Activated T-helper 17 cell treated with anti-CD3 and anti-CD28 coated beads, Interleukin-2, amount 50 U/mL, for 72 hours (primary cell): ENCODE measurements at regions not wholly inside any gene's neighbourhood (a gene's known extent, or its start where the extent isn't known, plus 50 kb on each side); places are given as distances from the start of the nearest gene placed in this dataset.
"Not testable (repeated sequence)": the region's sequence is repeated elsewhere in the genome, so short reads cannot be mapped to it uniquely, and the experiment has no call there.

ENCODE experiments used
- ATAC-seq: fragments of 150-1000 bp; cut with Tn5 transposase; replicated peaks from 2 replicates; pipeline ENCODE4 v1.10.0; 2021; ENCODE audit warnings: mild to moderate bottlenecking, moderate library complexity
- H3K27ac Mint-ChIP-seq: one replicate; pipeline ENCODE4 v1.8.0; 2022; ENCODE audit warnings: mixed read lengths
- H3K27me3 Mint-ChIP-seq: one replicate; pipeline ENCODE4 v1.8.0; 2022; ENCODE audit warnings: mixed read lengths
- H3K36me3 Mint-ChIP-seq: one replicate; pipeline ENCODE4 v1.8.0; 2022; ENCODE audit warnings: low read depth, mild to moderate bottlenecking, mixed read lengths
- H3K4me1 Mint-ChIP-seq: one replicate; pipeline ENCODE4 v1.8.0; 2022; ENCODE audit warnings: mixed read lengths
- H3K4me3 Mint-ChIP-seq: one replicate; pipeline ENCODE4 v1.8.0; 2022; ENCODE audit warnings: mild to moderate bottlenecking, mixed read lengths
- H3K9me3 Mint-ChIP-seq: one replicate; pipeline ENCODE4 v1.8.0; 2022; ENCODE audit warnings: mixed read lengths

GRCh38 chr12:32010631-32011336, 51.6 kb downstream of the RESF1 start:
- no peaks in the 10 kb centered on the region for H3K27me3 Mint-ChIP-seq
- H3K9me3 Mint-ChIP-seq: no peaks in the 10 kb centered on the region
- no peak for ATAC-seq
- H3K4me3 Mint-ChIP-seq: no peak overlapping the region
- H3K4me1 Mint-ChIP-seq: no peaks in the 10 kb centered on the region
- H3K36me3 Mint-ChIP-seq: no peaks in the 10 kb centered on the region
- no peak overlapping the region for H3K27ac Mint-ChIP-seq

DNA sequence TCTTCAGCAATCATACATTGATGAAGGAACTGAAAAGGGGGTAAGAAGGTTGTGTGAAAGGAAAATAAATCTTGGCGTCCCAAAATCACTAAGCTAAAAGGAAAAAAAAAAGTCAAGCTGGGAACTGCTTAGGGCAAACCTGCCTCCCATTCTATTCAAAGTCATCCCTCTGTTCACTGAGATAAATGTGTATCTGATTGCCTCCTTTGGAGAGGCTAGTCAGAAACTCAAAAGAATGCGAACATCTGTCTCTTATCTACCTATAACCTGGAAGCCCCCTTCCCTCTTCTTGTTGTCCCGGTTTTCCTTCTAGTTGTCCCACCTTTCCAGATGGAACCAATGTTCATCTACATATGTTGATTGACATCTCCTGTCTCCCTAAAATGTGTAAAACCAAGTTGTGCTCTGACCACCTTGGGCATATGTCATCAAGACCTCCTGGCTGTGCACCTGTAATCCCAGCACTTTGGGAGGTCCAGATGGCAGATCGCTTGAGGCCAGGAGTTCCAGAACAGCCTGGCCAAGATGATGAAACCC, 53.1 kb downstream of the RESF1 start:
- Mint-ChIP-seq H3K4me1 (no peaks in the 10 kb centered on the region), H3K36me3 (no peaks in the 10 kb centered on the region), H3K9me3 (no peaks in the 10 kb centered on the region), H3K4me3 (no peak overlapping the region), H3K27ac (no peak overlapping the region), H3K27me3 (no peaks in the 10 kb centered on the region)
- no peak for ATAC-seq

DNA sequence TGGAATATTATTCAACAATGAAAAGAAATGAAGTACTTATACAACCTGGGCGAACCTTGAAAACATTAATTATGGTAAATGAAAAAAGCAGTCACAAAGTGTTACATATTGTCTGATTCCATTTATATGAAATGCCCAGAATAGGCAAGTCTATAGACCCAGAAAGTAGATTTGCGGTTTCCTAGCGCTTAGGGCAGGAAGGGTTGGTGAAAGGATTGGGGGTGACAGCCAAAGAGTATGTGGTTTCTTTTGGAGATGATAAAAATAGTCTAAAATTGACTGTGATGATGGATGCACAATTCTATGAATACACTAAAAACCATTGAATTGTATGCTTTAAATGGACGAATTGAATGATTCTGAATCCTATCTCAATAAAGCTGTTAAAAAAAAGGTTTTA, 55.8 kb downstream of the RESF1 start:
- Mint-ChIP-seq H3K4me1 (no peaks in the 10 kb centered on the region), H3K27me3 (no peaks in the 10 kb centered on the region), H3K4me3 (no peak overlapping the region), H3K36me3 (no peaks in the 10 kb centered on the region), H3K9me3 (no peaks in the 10 kb centered on the region), H3K27ac (no peak overlapping the region)
- no peak for ATAC-seq

GRCh38 chr12:32016680-32017482, 57.7 kb downstream of the RESF1 start:
- no peak overlapping the region for H3K27ac Mint-ChIP-seq
- H3K4me1 Mint-ChIP-seq: peaks cover 5% of the 10 kb centered on the region
- no peaks in the 10 kb centered on the region for H3K36me3 Mint-ChIP-seq
- no peaks in the 10 kb centered on the region for H3K27me3 Mint-ChIP-seq
- H3K9me3 Mint-ChIP-seq: no peaks in the 10 kb centered on the region
- ATAC-seq: no peak
- H3K4me3 Mint-ChIP-seq: no peak overlapping the region

DNA sequence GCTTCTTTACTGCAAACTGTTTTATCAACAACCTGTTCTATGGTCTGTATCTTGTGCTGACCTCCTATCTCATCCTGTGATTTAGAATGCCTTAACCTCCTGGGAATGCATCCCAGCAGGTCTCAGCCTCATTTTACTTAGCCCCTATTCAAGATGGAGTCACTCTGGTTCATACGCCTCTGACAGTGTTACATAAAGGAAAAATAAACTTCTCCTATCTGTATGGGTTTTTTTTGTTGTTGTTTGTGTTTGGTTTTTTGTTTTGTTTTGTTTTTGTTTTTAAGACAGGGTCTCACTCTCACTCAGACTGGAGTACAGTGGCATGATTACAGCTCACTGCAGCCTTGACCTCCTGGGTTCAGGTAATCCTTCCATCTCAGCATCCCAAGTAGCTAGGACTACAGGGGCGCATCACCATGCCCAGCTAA, 62.1 kb downstream of the RESF1 start:
- Mint-ChIP-seq H3K4me3 (no peak overlapping the region), H3K27me3 (no peaks in the 10 kb centered on the region), H3K4me1 (peaks cover 18% of the 10 kb centered on the region), H3K27ac (no peak overlapping the region), H3K36me3 (no peaks in the 10 kb centered on the region), H3K9me3 (no peaks in the 10 kb centered on the region)
- ATAC-seq: no peak

GRCh38 chr12:32022387-32022786, 63.2 kb downstream of the RESF1 start:
- H3K27ac Mint-ChIP-seq: peak overlapping the region; percentile 54
- H3K4me3 Mint-ChIP-seq, ATAC-seq, H3K36me3 Mint-ChIP-seq, H3K9me3 Mint-ChIP-seq, H3K27me3 Mint-ChIP-seq: not testable (repeated sequence)
- H3K4me1 Mint-ChIP-seq: peaks cover 19% of the 10 kb centered on the region

DNA sequence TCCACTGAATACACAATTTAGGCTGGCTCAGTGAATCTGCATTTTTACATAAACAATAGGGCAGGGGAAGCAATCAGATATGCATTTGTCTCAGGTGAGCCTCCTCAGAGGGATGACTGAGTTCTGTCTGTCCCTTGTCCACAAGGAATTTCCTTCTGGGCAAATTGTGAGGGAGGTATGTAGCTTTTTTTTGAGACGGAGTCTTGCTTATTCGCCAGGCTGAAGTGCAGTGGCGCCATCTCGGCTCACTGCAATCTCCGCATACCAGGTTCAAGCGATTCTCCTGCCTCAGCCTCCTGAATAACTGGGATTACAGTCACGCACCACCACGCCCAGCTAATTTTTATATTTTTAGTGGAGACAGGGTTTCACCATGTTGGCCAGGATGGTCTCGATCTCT, 64.6 kb downstream of the RESF1 start:
- H3K27me3 Mint-ChIP-seq, ATAC-seq, H3K36me3 Mint-ChIP-seq, H3K27ac Mint-ChIP-seq, H3K4me3 Mint-ChIP-seq, H3K9me3 Mint-ChIP-seq: not testable (repeated sequence)
- peaks cover 19% of the 10 kb centered on the region for H3K4me1 Mint-ChIP-seq

DNA sequence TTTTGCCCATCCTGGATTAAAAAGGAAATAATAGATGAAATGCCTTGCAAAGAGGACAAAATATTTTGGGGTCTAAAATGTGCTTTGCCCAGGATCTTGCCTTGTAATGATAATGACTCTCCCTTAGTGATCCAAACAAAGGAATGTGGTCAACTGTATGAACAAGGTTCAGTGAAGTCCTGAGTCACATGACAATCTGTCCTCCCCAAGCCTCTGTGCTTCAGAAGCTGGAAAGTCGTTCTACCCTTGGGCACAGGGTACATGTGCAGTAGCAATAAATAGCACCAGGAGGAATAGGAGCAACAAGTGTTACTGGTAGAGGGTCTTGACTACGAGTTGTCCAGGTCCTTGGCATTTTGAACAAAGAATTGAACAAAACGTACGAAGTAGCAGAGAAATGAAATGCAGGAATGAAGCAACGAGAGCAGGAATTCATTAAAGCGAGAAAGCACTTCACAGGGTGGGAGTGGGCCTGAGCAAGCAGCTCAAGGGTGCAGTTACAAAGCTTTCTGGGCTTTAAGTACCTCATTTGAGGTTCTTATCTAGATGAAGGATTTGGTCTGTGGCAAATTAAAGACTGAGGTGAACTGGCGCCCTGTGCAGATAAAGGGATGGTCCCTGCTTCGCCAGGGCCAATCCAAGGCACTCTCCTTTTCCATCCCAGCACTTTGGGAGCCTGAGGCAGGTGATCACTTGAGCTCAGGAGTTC, 65.8 kb downstream of the RESF1 start:
- Mint-ChIP-seq H3K4me1 (peaks cover 19% of the 10 kb centered on the region), H3K36me3 (no peaks in the 10 kb centered on the region), H3K27me3 (no peaks in the 10 kb centered on the region), H3K4me3 (no peak overlapping the region), H3K9me3 (no peaks in the 10 kb centered on the region), H3K27ac (peak overlapping the region; percentile 57)
- ATAC-seq: no peak

GRCh38 chr12:32025906-32026305, 66.7 kb downstream of the RESF1 start:
- no peaks in the 10 kb centered on the region for H3K27me3 Mint-ChIP-seq
- H3K27ac Mint-ChIP-seq: peak overlapping the region; percentile 77
- no peaks in the 10 kb centered on the region for H3K9me3 Mint-ChIP-seq
- no peaks in the 10 kb centered on the region for H3K36me3 Mint-ChIP-seq
- peak overlapping the region; percentile 47 for H3K4me3 Mint-ChIP-seq
- ATAC-seq: peak; percentile 99
- peaks cover 14% of the 10 kb centered on the region for H3K4me1 Mint-ChIP-seq

- Mint-ChIP-seq H3K27me3 (no peaks in the 10 kb centered on the region), H3K36me3 (no peaks in the 10 kb centered on the region), H3K27ac (no peak overlapping the region), H3K4me1 (peaks cover 14% of the 10 kb centered on the region), H3K9me3 (no peaks in the 10 kb centered on the region), H3K4me3 (no peak overlapping the region)
- no peak for ATAC-seq
Observed at GRCh38 chr12:32027684-32028365, 68.6 kb downstream of the RESF1 start.

GRCh38 chr12:32030151-32030550, 70.9 kb downstream of the RESF1 start:
- no peak for ATAC-seq
- Mint-ChIP-seq H3K27me3 (no peaks in the 10 kb centered on the region), H3K36me3 (no peaks in the 10 kb centered on the region), H3K27ac (no peak overlapping the region), H3K4me3 (no peak overlapping the region), H3K4me1 (peaks cover 9% of the 10 kb centered on the region), H3K9me3 (no peaks in the 10 kb centered on the region)

- ATAC-seq: no peak
- no peaks in the 10 kb centered on the region for H3K36me3 Mint-ChIP-seq
- no peak overlapping the region for H3K4me3 Mint-ChIP-seq
- H3K9me3 Mint-ChIP-seq: no peaks in the 10 kb centered on the region
- no peak overlapping the region for H3K27ac Mint-ChIP-seq
- H3K27me3 Mint-ChIP-seq: no peaks in the 10 kb centered on the region
- H3K4me1 Mint-ChIP-seq: peaks cover 7% of the 10 kb centered on the region
Observed at GRCh38 chr12:32030676-32031075, 71.5 kb downstream of the RESF1 start.

- ATAC-seq: no peak
Observed at GRCh38 chr12:32031109-32031508, 71.9 kb downstream of the RESF1 start.

GRCh38 chr12:32032205-32032810, 73.1 kb downstream of the RESF1 start:
- H3K36me3 Mint-ChIP-seq: no peaks in the 10 kb centered on the region
- H3K27ac Mint-ChIP-seq: no peak overlapping the region
- H3K9me3 Mint-ChIP-seq: no peaks in the 10 kb centered on the region
- no peak for ATAC-seq
- no peaks in the 10 kb centered on the region for H3K27me3 Mint-ChIP-seq
- H3K4me3 Mint-ChIP-seq: no peak overlapping the region
- no peaks in the 10 kb centered on the region for H3K4me1 Mint-ChIP-seq

More at GRCh38 chr12:32031109-32031508, 71.9 kb downstream of the RESF1 start:
- H3K27me3 Mint-ChIP-seq: no peaks in the 10 kb centered on the region
- H3K9me3 Mint-ChIP-seq: no peaks in the 10 kb centered on the region
- no peak overlapping the region for H3K27ac Mint-ChIP-seq
- no peak overlapping the region for H3K4me3 Mint-ChIP-seq
- H3K4me1 Mint-ChIP-seq: peaks cover 3% of the 10 kb centered on the region
- H3K36me3 Mint-ChIP-seq: no peaks in the 10 kb centered on the region
